Sigmoid colon (tissue), 6 donors: ENCODE measurements at regions not wholly inside any gene's neighbourhood (a gene's known extent, or its start where the extent isn't known, plus 50 kb on each side); places are given as distances from the start of the nearest gene placed in this dataset.

Experiments
- DNase-seq: peaks from one replicate; pipeline ENCODE4 v3.0.0-alpha.2; 2019
- H3K27ac ChIP-seq, 4 donors: fragments of 200-600 bp; sonication (generic); one replicate each; pipeline ENCODE4 v1.5.1; 2016 to 2019; ENCODE audit warnings: mild to moderate bottlenecking in 1 of 4
- H3K27me3 ChIP-seq, 3 donors: fragments of 200-600 bp; sonication (generic); one replicate each; pipeline ENCODE4 v1.5.1; 2019; ENCODE audit warnings: mild to moderate bottlenecking in 1 of 3
- H3K36me3 ChIP-seq, 4 donors: fragments of 200-600 bp; sonication (generic); one replicate each; pipeline ENCODE4 v1.5.1; 2016 to 2019
- H3K4me1 ChIP-seq, 4 donors: fragments of 200-600 bp; sonication (generic); one replicate each; pipeline ENCODE4 v1.5.1; 2017 to 2019
- H3K4me3 ChIP-seq, 4 donors: fragments of 200-600 bp; sonication (generic); one replicate each; pipeline ENCODE4 v1.5.1; 2017 to 2019; ENCODE audit warnings: mild to moderate bottlenecking in 2 of 4, moderate library complexity in 1 of 4
- H3K9me3 ChIP-seq, 4 donors: fragments of 200-600 bp in 3 of 4; sonication (generic) in 3 of 4; one replicate each; pipeline versions ENCODE4 v1.5.1 to v1.6.1; 2013 to 2019
- CTCF ChIP-seq, 4 experiments: fragments of 450-650 bp in 3 of 4; fragments of 200-600 bp in 1 of 4; IDR thresholded peaks; one replicate each; pipeline ENCODE4 v1.5.1; 2016 to 2019; ENCODE audit warnings: antibody characterized with exemption in 4 of 4, mild to moderate bottlenecking in 3 of 4, moderate library complexity in 2 of 4
- EP300 ChIP-seq, 4 donors: sonication (generic); formaldehyde crosslinking; IDR thresholded peaks; one replicate each; pipeline ENCODE4 v1.6.1; 2017; ENCODE audit warnings: antibody characterized with exemption in 4 of 4
- POLR2A ChIP-seq, 2 donors: fragments of 450-650 bp; IDR thresholded peaks; one replicate each; pipeline ENCODE4 v1.6.1; 2016; ENCODE audit warnings: antibody characterized with exemption in 2 of 2, mild to moderate bottlenecking in 2 of 2, moderate library complexity in 2 of 2
- POLR2AphosphoS5 ChIP-seq, 4 donors: sonication (generic); formaldehyde crosslinking; IDR thresholded peaks; one replicate each; pipeline ENCODE4 v1.6.1; 2017; ENCODE audit warnings: antibody characterized with exemption in 4 of 4
- WGBS, 2 donors: extraction: QIAGEN DNeasy Blood & Tissue Kit; methylation state at CpG; one replicate each; pipeline ENCODE4 v1.1.7; 2013; 5-methylcytosine and 5-hydroxymethylcytosine counted together
- intact Hi-C: fragments of 100-400 bp; cut with DNase I; formaldehyde crosslinking; loops from one replicate; pipeline ENCODE4 v1.15.1; 2023
- donor health status: healthy with polysubstance abuse.
- donor health status: healthy.

- DNase-seq: no peak
- no peaks in the 10 kb centered on the region for H3K9me3 ChIP-seq
- TF ChIP-seq CTCF (IDR thresholded peaks at IDR 0.05): no peak
- TF ChIP-seq POLR2AphosphoS5 (IDR thresholded peaks at IDR 0.05): no peak
- TF ChIP-seq POLR2A (IDR thresholded peaks at IDR 0.05): no peak
- no peak for TF ChIP-seq EP300 (IDR thresholded peaks at IDR 0.05)
- no peaks in the 10 kb centered on the region for H3K36me3 ChIP-seq
- H3K4me1 ChIP-seq: no peaks in the 10 kb centered on the region
- H3K27ac ChIP-seq: no peak overlapping the region
- no peak overlapping the region for H3K4me3 ChIP-seq
- intact Hi-C loops: no loop called here
- H3K27me3 ChIP-seq: no peaks in the 10 kb centered on the region
- 57 to 62% methylated on average over 3 of the region's 3 CpGs for WGBS, 2 donors
Measured at GRCh38 chr20:19923762-19924161, 93.4 kb upstream of the NAA20 start.

GRCh38 chr20:19924255-19924654 lies 92.9 kb upstream of the NAA20 start:
- Histone ChIP-seq H3K4me3 (no peak overlapping the region), H3K27ac (no peak overlapping the region), H3K4me1 (no peaks in the 10 kb centered on the region), H3K9me3 (no peaks in the 10 kb centered on the region), H3K36me3 (no peaks in the 10 kb centered on the region), H3K27me3 (no peaks in the 10 kb centered on the region)
- TF ChIP-seq POLR2AphosphoS5 (IDR thresholded peaks at IDR 0.05) (no peak), EP300 (IDR thresholded peaks at IDR 0.05) (no peak), POLR2A (IDR thresholded peaks at IDR 0.05) (no peak), CTCF (IDR thresholded peaks at IDR 0.05) (no peak)
- no peak for DNase-seq
- intact Hi-C loops: no loop called here
- 67 to 68% methylated on average over 5 of the region's 5 CpGs for WGBS, 2 donors

- Histone ChIP-seq H3K27me3 (no peaks in the 10 kb centered on the region), H3K9me3 (no peaks in the 10 kb centered on the region), H3K4me1 (peaks cover 0 to 5% (median under 1%) of the 10 kb centered on the region in 4 donors), H3K36me3 (no peaks in the 10 kb centered on the region), H3K27ac (no peak overlapping the region), H3K4me3 (no peak overlapping the region)
- intact Hi-C loops: no loop called here
- WGBS, 2 donors: 64 to 82% methylated on average over 4 of the region's 4 CpGs
- TF ChIP-seq EP300 (IDR thresholded peaks at IDR 0.05) (no peak), POLR2AphosphoS5 (IDR thresholded peaks at IDR 0.05) (no peak), POLR2A (IDR thresholded peaks at IDR 0.05) (no peak), CTCF (IDR thresholded peaks at IDR 0.05) (no peak)
- no peak for DNase-seq
Measured at GRCh38 chr20:19926591-19926990, 90.6 kb upstream of the NAA20 start.

GRCh38 chr20:19928328-19929011 lies 88.7 kb upstream of the NAA20 start:
- TF ChIP-seq POLR2AphosphoS5 (IDR thresholded peaks at IDR 0.05) (no peak), POLR2A (IDR thresholded peaks at IDR 0.05) (no peak), CTCF (IDR thresholded peaks at IDR 0.05) (no peak), EP300 (IDR thresholded peaks at IDR 0.05) (no peak)
- WGBS, 2 donors: 37 to 74% methylated on average over 9 of the region's 9 CpGs
- no peaks in the 10 kb centered on the region for H3K27me3 ChIP-seq
- peaks cover 0 to 24% (median 18%) of the 10 kb centered on the region in 4 donors for H3K4me1 ChIP-seq
- H3K4me3 ChIP-seq: no peak overlapping the region
- no peaks in the 10 kb centered on the region for H3K9me3 ChIP-seq
- intact Hi-C loops: no loop called here
- no peaks in the 10 kb centered on the region for H3K36me3 ChIP-seq
- no peak for DNase-seq
- no peak overlapping the region for H3K27ac ChIP-seq

- TF ChIP-seq CTCF (IDR thresholded peaks at IDR 0.05): no peak
- TF ChIP-seq POLR2AphosphoS5 (IDR thresholded peaks at IDR 0.05): no peak
- no peak for TF ChIP-seq EP300 (IDR thresholded peaks at IDR 0.05)
- no peak for TF ChIP-seq POLR2A (IDR thresholded peaks at IDR 0.05)
- Histone ChIP-seq H3K36me3 (no peaks in the 10 kb centered on the region), H3K27me3 (no peaks in the 10 kb centered on the region), H3K4me1 (peaks cover 0 to 27% (median 18%) of the 10 kb centered on the region in 4 donors), H3K9me3 (no peaks in the 10 kb centered on the region), H3K4me3 (no peak overlapping the region), H3K27ac (no peak overlapping the region)
- DNase-seq: no peak
- intact Hi-C loops: no loop called here
- 34 to 70% methylated on average over 1 of the region's 1 CpG for WGBS, 2 donors
Measured at GRCh38 chr20:19929012-19929360, 88.2 kb upstream of the NAA20 start.
